H1 (cell line): ENCODE measurements at regions not wholly inside any gene's neighbourhood (a gene's known extent, or its start where the extent isn't known, plus 50 kb on each side); places are given as distances from the start of the nearest gene placed in this dataset.

ENCODE experiments used
- BCL11A ChIP-seq, 2 experiments: IDR thresholded peaks; one replicate each; pipeline ENCODE4 v1.6.1; 2011; ENCODE audit warnings: low read depth in 2 of 2, low read length in 2 of 2, mild to moderate bottlenecking in 2 of 2
- CHD2 ChIP-seq: IDR thresholded peaks from 2 replicates; pipeline ENCODE4 v1.6.1; 2012; ENCODE audit warnings: low read length, improper control_type of control experiment
- EP300 ChIP-seq, 2 experiments: IDR thresholded peaks; 1 replicate in 1 of 2; 2 replicates in 1 of 2; pipeline ENCODE4 v1.6.1; 2011 to 2012; ENCODE audit warnings: low read depth in 2 of 2, low read length in 2 of 2, mild to moderate bottlenecking in 2 of 2, borderline replicate concordance in 1 of 2, inconsistent platforms in 1 of 2, moderate library complexity in 1 of 2
- FOSL1 ChIP-seq: IDR thresholded peaks from 2 replicates; pipeline ENCODE4 v1.6.1; 2011; ENCODE audit warnings: mild to moderate bottlenecking, low read depth, low read length, moderate library complexity; ENCODE audit not compliant: insufficient read depth
- GABPA ChIP-seq: IDR thresholded peaks from 2 replicates; pipeline ENCODE4 v1.6.1; 2011; ENCODE audit warnings: mild to moderate bottlenecking, low read length, moderate library complexity, borderline replicate concordance; ENCODE audit not compliant: insufficient read depth
- MAX ChIP-seq: IDR thresholded peaks from 2 replicates; pipeline ENCODE4 v1.6.1; 2012; ENCODE audit warnings: inconsistent platforms
- NRF1 ChIP-seq: IDR thresholded peaks from 2 replicates; pipeline ENCODE4 v1.6.1; 2011; ENCODE audit warnings: mild to moderate bottlenecking, low read depth, low read length, improper control_type of control experiment
- POLR2AphosphoS5 ChIP-seq: IDR thresholded peaks from 2 replicates; pipeline ENCODE4 v1.6.1; 2011; ENCODE audit warnings: low read depth, low read length
- TAF7 ChIP-seq: optimal IDR thresholded peaks from 2 replicates; pipeline ENCODE3; 2011; ENCODE audit warnings: low read depth, mild to moderate bottlenecking, inconsistent platforms, low read length, moderate library complexity, borderline replicate concordance
- TF ChIP-seq, protein P1 (sequence below): fragments of 300-600 bp; sonication (generic); IDR thresholded peaks from 2 replicates; pipeline ENCODE4 v1.7.1; 2012; ENCODE audit warnings: low read length, moderate library complexity, mild to moderate bottlenecking, inconsistent platforms; ENCODE audit not compliant: insufficient replicate concordance

GRCh38 chr5:168195110-168195509, 96.3 kb upstream of the WWC1 start (continued):
- TF ChIP-seq, protein P1, sequence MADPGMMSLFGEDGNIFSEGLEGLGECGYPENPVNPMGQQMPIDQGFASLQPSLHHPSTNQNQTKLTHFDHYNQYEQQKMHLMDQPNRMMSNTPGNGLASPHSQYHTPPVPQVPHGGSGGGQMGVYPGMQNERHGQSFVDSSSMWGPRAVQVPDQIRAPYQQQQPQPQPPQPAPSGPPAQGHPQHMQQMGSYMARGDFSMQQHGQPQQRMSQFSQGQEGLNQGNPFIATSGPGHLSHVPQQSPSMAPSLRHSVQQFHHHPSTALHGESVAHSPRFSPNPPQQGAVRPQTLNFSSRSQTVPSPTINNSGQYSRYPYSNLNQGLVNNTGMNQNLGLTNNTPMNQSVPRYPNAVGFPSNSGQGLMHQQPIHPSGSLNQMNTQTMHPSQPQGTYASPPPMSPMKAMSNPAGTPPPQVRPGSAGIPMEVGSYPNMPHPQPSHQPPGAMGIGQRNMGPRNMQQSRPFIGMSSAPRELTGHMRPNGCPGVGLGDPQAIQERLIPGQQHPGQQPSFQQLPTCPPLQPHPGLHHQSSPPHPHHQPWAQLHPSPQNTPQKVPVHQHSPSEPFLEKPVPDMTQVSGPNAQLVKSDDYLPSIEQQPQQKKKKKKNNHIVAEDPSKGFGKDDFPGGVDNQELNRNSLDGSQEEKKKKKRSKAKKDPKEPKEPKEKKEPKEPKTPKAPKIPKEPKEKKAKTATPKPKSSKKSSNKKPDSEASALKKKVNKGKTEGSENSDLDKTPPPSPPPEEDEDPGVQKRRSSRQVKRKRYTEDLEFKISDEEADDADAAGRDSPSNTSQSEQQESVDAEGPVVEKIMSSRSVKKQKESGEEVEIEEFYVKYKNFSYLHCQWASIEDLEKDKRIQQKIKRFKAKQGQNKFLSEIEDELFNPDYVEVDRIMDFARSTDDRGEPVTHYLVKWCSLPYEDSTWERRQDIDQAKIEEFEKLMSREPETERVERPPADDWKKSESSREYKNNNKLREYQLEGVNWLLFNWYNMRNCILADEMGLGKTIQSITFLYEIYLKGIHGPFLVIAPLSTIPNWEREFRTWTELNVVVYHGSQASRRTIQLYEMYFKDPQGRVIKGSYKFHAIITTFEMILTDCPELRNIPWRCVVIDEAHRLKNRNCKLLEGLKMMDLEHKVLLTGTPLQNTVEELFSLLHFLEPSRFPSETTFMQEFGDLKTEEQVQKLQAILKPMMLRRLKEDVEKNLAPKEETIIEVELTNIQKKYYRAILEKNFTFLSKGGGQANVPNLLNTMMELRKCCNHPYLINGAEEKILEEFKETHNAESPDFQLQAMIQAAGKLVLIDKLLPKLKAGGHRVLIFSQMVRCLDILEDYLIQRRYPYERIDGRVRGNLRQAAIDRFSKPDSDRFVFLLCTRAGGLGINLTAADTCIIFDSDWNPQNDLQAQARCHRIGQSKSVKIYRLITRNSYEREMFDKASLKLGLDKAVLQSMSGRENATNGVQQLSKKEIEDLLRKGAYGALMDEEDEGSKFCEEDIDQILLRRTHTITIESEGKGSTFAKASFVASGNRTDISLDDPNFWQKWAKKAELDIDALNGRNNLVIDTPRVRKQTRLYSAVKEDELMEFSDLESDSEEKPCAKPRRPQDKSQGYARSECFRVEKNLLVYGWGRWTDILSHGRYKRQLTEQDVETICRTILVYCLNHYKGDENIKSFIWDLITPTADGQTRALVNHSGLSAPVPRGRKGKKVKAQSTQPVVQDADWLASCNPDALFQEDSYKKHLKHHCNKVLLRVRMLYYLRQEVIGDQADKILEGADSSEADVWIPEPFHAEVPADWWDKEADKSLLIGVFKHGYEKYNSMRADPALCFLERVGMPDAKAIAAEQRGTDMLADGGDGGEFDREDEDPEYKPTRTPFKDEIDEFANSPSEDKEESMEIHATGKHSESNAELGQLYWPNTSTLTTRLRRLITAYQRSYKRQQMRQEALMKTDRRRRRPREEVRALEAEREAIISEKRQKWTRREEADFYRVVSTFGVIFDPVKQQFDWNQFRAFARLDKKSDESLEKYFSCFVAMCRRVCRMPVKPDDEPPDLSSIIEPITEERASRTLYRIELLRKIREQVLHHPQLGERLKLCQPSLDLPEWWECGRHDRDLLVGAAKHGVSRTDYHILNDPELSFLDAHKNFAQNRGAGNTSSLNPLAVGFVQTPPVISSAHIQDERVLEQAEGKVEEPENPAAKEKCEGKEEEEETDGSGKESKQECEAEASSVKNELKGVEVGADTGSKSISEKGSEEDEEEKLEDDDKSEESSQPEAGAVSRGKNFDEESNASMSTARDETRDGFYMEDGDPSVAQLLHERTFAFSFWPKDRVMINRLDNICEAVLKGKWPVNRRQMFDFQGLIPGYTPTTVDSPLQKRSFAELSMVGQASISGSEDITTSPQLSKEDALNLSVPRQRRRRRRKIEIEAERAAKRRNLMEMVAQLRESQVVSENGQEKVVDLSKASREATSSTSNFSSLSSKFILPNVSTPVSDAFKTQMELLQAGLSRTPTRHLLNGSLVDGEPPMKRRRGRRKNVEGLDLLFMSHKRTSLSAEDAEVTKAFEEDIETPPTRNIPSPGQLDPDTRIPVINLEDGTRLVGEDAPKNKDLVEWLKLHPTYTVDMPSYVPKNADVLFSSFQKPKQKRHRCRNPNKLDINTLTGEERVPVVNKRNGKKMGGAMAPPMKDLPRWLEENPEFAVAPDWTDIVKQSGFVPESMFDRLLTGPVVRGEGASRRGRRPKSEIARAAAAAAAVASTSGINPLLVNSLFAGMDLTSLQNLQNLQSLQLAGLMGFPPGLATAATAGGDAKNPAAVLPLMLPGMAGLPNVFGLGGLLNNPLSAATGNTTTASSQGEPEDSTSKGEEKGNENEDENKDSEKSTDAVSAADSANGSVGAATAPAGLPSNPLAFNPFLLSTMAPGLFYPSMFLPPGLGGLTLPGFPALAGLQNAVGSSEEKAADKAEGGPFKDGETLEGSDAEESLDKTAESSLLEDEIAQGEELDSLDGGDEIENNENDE: no peak
- no peak for TF ChIP-seq EP300 (IDR thresholded peaks at IDR 0.05; ENCODE audit: borderline replicate concordance in 1 of 2, low read depth in 2 of 2, low read length in 2 of 2)
- no peak for TF ChIP-seq BCL11A (IDR thresholded peaks at IDR 0.05; ENCODE audit: low read depth in 2 of 2, low read length in 2 of 2)
- no peak for TF ChIP-seq CHD2
- TF ChIP-seq GABPA: no peak
- no peak for TF ChIP-seq FOSL1
- no peak for TF ChIP-seq POLR2AphosphoS5
- no peak for TF ChIP-seq MAX
- TF ChIP-seq NRF1: no peak
- no peak for TF ChIP-seq TAF7
